H1 (cell line): ENCODE measurements at regions not wholly inside any gene's neighbourhood (a gene's known extent, or its start where the extent isn't known, plus 50 kb on each side); places are given as distances from the start of the nearest gene placed in this dataset.

ENCODE experiments used
- CTCF ChIA-PET: fragments of 300-600 bp; sonication (Branson Sonifier 250); formaldehyde crosslinking; loops from one replicate; lab custom pipeline; 2021; ENCODE audit not compliant: partially characterized antibody; lab: Charles Lee
- POLR2A ChIA-PET: fragments of 300-600 bp; sonication (Branson Sonifier 250); formaldehyde crosslinking; loops from one replicate; lab custom pipeline; 2021; ENCODE audit warnings: inconsistent platforms; ENCODE audit not compliant: partially characterized antibody; lab: Charles Lee
- DNase-seq, 2 experiments: peaks; one replicate each; pipeline versions ENCODE4 v3.0.0 to v3.0.0-alpha.2; 2010 to 2022; ENCODE audit warnings: low spot score in 2 of 2, low read depth in 1 of 2, mixed read lengths in 1 of 2
- FAIRE-seq: peaks from 2 replicates; lab custom pipeline; 2011; peaks lifted over from hg19 to GRCh38; lab: Jason Lieb, UNC
- H2AFZ ChIP-seq: 2 replicates; pipeline ENCODE4 v1.8.1; 2012; ENCODE audit warnings: low read length, inconsistent platforms
- H2AK5ac ChIP-seq: 2 replicates; pipeline ENCODE4 v1.6.1; 2013; ENCODE audit warnings: low read depth, low read length
- H2BK120ac ChIP-seq: replicated peaks from 2 replicates; pipeline ENCODE3; 2013; ENCODE audit warnings: low read depth, low read length, inconsistent platforms
- H2BK12ac ChIP-seq: 2 replicates; pipeline ENCODE4 v1.6.1; 2013; ENCODE audit warnings: low read depth, low read length
- H2BK15ac ChIP-seq: 2 replicates; pipeline ENCODE4 v1.6.1; 2013; ENCODE audit warnings: low read length
- H2BK20ac ChIP-seq: 2 replicates; pipeline ENCODE4 v1.6.1; 2013; ENCODE audit warnings: low read length
- H2BK5ac ChIP-seq: 2 replicates; pipeline ENCODE4 v1.6.1; 2013; ENCODE audit warnings: low read depth, low read length
- H3K14ac ChIP-seq: 2 replicates; pipeline ENCODE4 v1.6.1; 2013; ENCODE audit warnings: inconsistent platforms; ENCODE audit not compliant: insufficient read length
- H3K18ac ChIP-seq: 2 replicates; pipeline ENCODE4 v1.6.1; 2013; ENCODE audit warnings: low read length; ENCODE audit errors: extremely low read depth
- H3K23ac ChIP-seq: 2 replicates; pipeline ENCODE4 v1.6.1; 2013; ENCODE audit warnings: inconsistent platforms; ENCODE audit not compliant: insufficient read length
- H3K23me2 ChIP-seq: 2 replicates; pipeline ENCODE4 v1.6.1; 2013; ENCODE audit warnings: low read depth, low read length
- H3K27ac ChIP-seq: 2 replicates; pipeline ENCODE4 v1.6.1; 2011; ENCODE audit warnings: low read depth, low read length, inconsistent platforms
- H3K27me3 ChIP-seq, 4 experiments: replicated peaks in 1 of 4; 1 replicate in 1 of 4; 2 replicates in 3 of 4; pipeline versions ENCODE4 v1.6.1 to v1.8.1; 2011 to 2013; ENCODE audit warnings: low read length in 3 of 4, mild to moderate bottlenecking in 3 of 4, inconsistent platforms in 2 of 4, mixed read lengths in 2 of 4, moderate library complexity in 1 of 4; ENCODE audit not compliant: control insufficient read depth in 3 of 4, insufficient read depth in 3 of 4; ENCODE audit errors: extremely low read depth in 1 of 4
- H3K36me3 ChIP-seq, 4 experiments: 2 replicates each; pipeline versions ENCODE4 v1.6.1 to v1.8.1; 2011 to 2013; ENCODE audit warnings: mild to moderate bottlenecking in 4 of 4, low read length in 3 of 4, moderate library complexity in 2 of 4, control low read depth in 1 of 4, inconsistent platforms in 1 of 4; ENCODE audit not compliant: insufficient read depth in 4 of 4, control insufficient read depth in 2 of 4
- H3K4ac ChIP-seq: replicated peaks from 2 replicates; pipeline ENCODE3; 2013; ENCODE audit warnings: low read length, low read depth, mixed read lengths, inconsistent platforms; ENCODE audit not compliant: insufficient read length
- H3K4me1 ChIP-seq, 4 experiments: replicated peaks in 1 of 4; 1 replicate in 1 of 4; 2 replicates in 3 of 4; pipeline versions ENCODE4 v1.6.1 to v1.8.1; 2011 to 2013; ENCODE audit warnings: low read length in 3 of 4, inconsistent platforms in 2 of 4, mixed read lengths in 1 of 4; ENCODE audit not compliant: insufficient read depth in 4 of 4, control insufficient read depth in 3 of 4
- H3K4me2 ChIP-seq, 2 experiments: 2 replicates each; pipeline versions ENCODE4 v1.6.1 to v1.8.1; 2011 to 2013; ENCODE audit warnings: low read depth in 2 of 2, low read length in 2 of 2, control low read depth in 1 of 2, inconsistent platforms in 1 of 2, mild to moderate bottlenecking in 1 of 2; ENCODE audit not compliant: insufficient read depth in 1 of 2
- H3K4me3 ChIP-seq, 4 experiments: fragments of 200-600, 300-600 bp in 1 of 4; sonication (generic), shearing (Covaris generic), sonication (Bioruptor Twin) in 1 of 4; 2 replicates each; pipeline versions ENCODE4 v1.5.1 to v1.8.1; 2011 to 2016; ENCODE audit warnings: low read length in 4 of 4, low read depth in 3 of 4, control low read depth in 2 of 4, inconsistent platforms in 2 of 4, mild to moderate bottlenecking in 2 of 4, mixed read lengths in 1 of 4, moderate library complexity in 1 of 4; ENCODE audit not compliant: insufficient read depth in 2 of 4; ENCODE audit errors: extremely low read depth in 1 of 4
- H3K56ac ChIP-seq: replicated peaks from 2 replicates; pipeline ENCODE3; 2013; ENCODE audit warnings: low read depth, mild to moderate bottlenecking, mixed read lengths, low read length, inconsistent platforms; ENCODE audit not compliant: insufficient read length
- H3K79me1 ChIP-seq: 2 replicates; pipeline ENCODE4 v1.6.1; 2013; ENCODE audit warnings: low read depth, low read length, control low read depth
- H3K79me2 ChIP-seq, 2 experiments: 2 replicates each; pipeline versions ENCODE4 v1.6.1 to v1.8.1; 2012 to 2013; ENCODE audit warnings: low read length in 2 of 2, mild to moderate bottlenecking in 2 of 2, inconsistent platforms in 1 of 2; ENCODE audit not compliant: insufficient read depth in 2 of 2, control insufficient read depth in 1 of 2
- H3K9ac ChIP-seq, 4 experiments: replicated peaks in 1 of 4; 1 replicate in 1 of 4; 2 replicates in 3 of 4; pipeline versions ENCODE4 v1.6.1 to v1.8.1; 2011 to 2013; ENCODE audit warnings: low read depth in 3 of 4, low read length in 3 of 4, control low read depth in 2 of 4, mild to moderate bottlenecking in 2 of 4, moderate library complexity in 2 of 4, inconsistent platforms in 1 of 4; ENCODE audit errors: extremely low read depth in 1 of 4
- H3K9me3 ChIP-seq, 2 experiments: 2 replicates each; pipeline versions ENCODE4 v1.6.1 to v1.8.1; 2012 to 2013; ENCODE audit warnings: mild to moderate bottlenecking in 2 of 2, moderate library complexity in 2 of 2, control low read depth in 1 of 2, inconsistent platforms in 1 of 2, low read depth in 1 of 2, low read length in 1 of 2, mixed read lengths in 1 of 2; ENCODE audit not compliant: insufficient read depth in 2 of 2
- H4K20me1 ChIP-seq, 2 experiments: replicated peaks in 1 of 2; 2 replicates each; pipeline versions ENCODE3 to v1.8.1; 2011 to 2013; ENCODE audit warnings: inconsistent platforms in 2 of 2, low read length in 2 of 2, mild to moderate bottlenecking in 1 of 2; ENCODE audit not compliant: insufficient read depth in 2 of 2, control insufficient read depth in 1 of 2
- H4K5ac ChIP-seq: 2 replicates; pipeline ENCODE4 v1.6.1; 2013; ENCODE audit warnings: low read length, low read depth, mixed read lengths, inconsistent platforms; ENCODE audit not compliant: insufficient read length
- H4K8ac ChIP-seq: 2 replicates; pipeline ENCODE4 v1.8.0; 2013; ENCODE audit warnings: mild to moderate bottlenecking, moderate library complexity, low read length, inconsistent platforms; ENCODE audit not compliant: insufficient read depth; ENCODE audit errors: extremely low read depth
- H4K91ac ChIP-seq: replicated peaks from 2 replicates; pipeline ENCODE3; 2013; ENCODE audit warnings: low read length, mixed read lengths, inconsistent platforms; ENCODE audit not compliant: insufficient read length
- ATF2 ChIP-seq: IDR thresholded peaks from 2 replicates; pipeline ENCODE4 v1.6.1; 2012; ENCODE audit warnings: low read length, inconsistent platforms
- HDAC2 ChIP-seq, 2 experiments: fragments of 300-600 bp in 1 of 2; sonication (generic) in 1 of 2; IDR thresholded peaks; 2 replicates each; pipeline ENCODE4 v1.6.1; 2011 to 2012; ENCODE audit warnings: low read depth in 2 of 2, low read length in 2 of 2, mild to moderate bottlenecking in 2 of 2, moderate library complexity in 2 of 2, borderline replicate concordance in 1 of 2, inconsistent platforms in 1 of 2
- TEAD4 ChIP-seq: IDR thresholded peaks from 2 replicates; pipeline ENCODE4 v1.6.1; 2012; ENCODE audit warnings: low read depth, low read length, inconsistent platforms, mixed read lengths
- USF2 ChIP-seq: IDR thresholded peaks from 2 replicates; pipeline ENCODE4 v1.6.1; 2011; ENCODE audit warnings: low read length, improper control_type of control experiment
- WGBS, 2 experiments: shearing (Covaris generic) in 1 of 2; methylation state at CpG; one replicate each; pipeline versions ENCODE4 v1.1.6 to v1.1.7; 2013 to 2015; ENCODE audit warnings: low lambda C conversion rate in 2 of 2, mixed read lengths in 2 of 2, inconsistent platforms in 1 of 2, low coverage in 1 of 2, missing lambda C conversion rate in 1 of 2; ENCODE audit not compliant: insufficient replicate concordance in 2 of 2, insufficient coverage in 1 of 2, insufficient read length in 1 of 2; ENCODE audit errors: extremely low coverage in 1 of 2, missing lambda C conversion rate in 1 of 2; 5-methylcytosine and 5-hydroxymethylcytosine counted together

GRCh38 chr15:69794645-69795469 lies 302.9 kb downstream of the TLE3 start:
- H4K5ac ChIP-seq, result no peak overlapping the region
- no peak for TF ChIP-seq HDAC2 (IDR thresholded peaks at IDR 0.05; ENCODE audit: borderline replicate concordance in 1 of 2, low read depth in 2 of 2, low read length in 2 of 2)
- TF ChIP-seq ATF2, result no peak
- 0 out of 2 replicates have a peak, but pooled peaks have one; percentile 51 for TF ChIP-seq TEAD4
- TF ChIP-seq USF2, result no peak
- no peak overlapping the region for H2AK5ac ChIP-seq
- no peaks in the 10 kb centered on the region for H3K36me3 ChIP-seq
- no peak overlapping the region for H3K56ac ChIP-seq
- ChIA-PET POLR2A (interaction anchor here (0.7 kb wide), 1 partner anchor 94 kb away, joined by 3 read pairs; no protein-coding TSS in a partner anchor), CTCF (interaction anchor here (1.0 to 1.2 kb wide), 2 partner anchors 14 to 32 kb away, joined by 3 to 6 read pairs; no protein-coding TSS in a partner anchor)
- H3K14ac ChIP-seq, result no peak overlapping the region
- no peak overlapping the region for H3K4me3 ChIP-seq
- no peak overlapping the region for H2BK5ac ChIP-seq
- peaks cover 0 to 2% of the 10 kb centered on the region in 2 experiments for H4K20me1 ChIP-seq
- no peak overlapping the region for H2BK20ac ChIP-seq
- H3K27ac ChIP-seq, result no peak overlapping the region
- H3K4me2 ChIP-seq, result no peak overlapping the region
- H3K4me1 ChIP-seq, result peaks cover 0 to 2% (median 0%) of the 10 kb centered on the region in 4 experiments; a peak in 1 of 7 replicates
- H3K79me2 ChIP-seq, result no peaks in the 10 kb centered on the region
- no peaks in the 10 kb centered on the region for H3K27me3 ChIP-seq
- H3K9me3 ChIP-seq, result no peaks in the 10 kb centered on the region
- no peak overlapping the region for H3K23ac ChIP-seq
- H4K8ac ChIP-seq, result no peak overlapping the region
- H3K79me1 ChIP-seq, result no peaks in the 10 kb centered on the region
- H3K4ac ChIP-seq, result no peak overlapping the region
- DNase-seq (no peak), FAIRE-seq (no peak)
- no peaks in the 10 kb centered on the region; the same call in 1 of the 2 replicates for H3K23me2 ChIP-seq
- peak overlapping the region; percentile 46; the same call in 1 of the 2 replicates for H2BK15ac ChIP-seq
- H2AFZ ChIP-seq, result peak overlapping the region; percentile 85; the same call in 1 of the 2 replicates
- H2BK120ac ChIP-seq, result no peak overlapping the region
- H2BK12ac ChIP-seq, result 0 out of 2 replicates have a peak overlapping the region, but pooled peaks have one; percentile 39
- H3K18ac ChIP-seq, result no peak overlapping the region; the same call in 1 of the 2 replicates
- H3K9ac ChIP-seq, result no peak overlapping the region
- 80% methylated on average over 11 of the region's 11 CpGs; no CpG with 5 or more reads in 1 of the 2 experiments for WGBS, 2 experiments
- no peak overlapping the region for H4K91ac ChIP-seq
